ENCODE measurements at regions not wholly inside any gene's neighbourhood (a gene's known extent, or its start where the extent isn't known, plus 50 kb on each side); places are given as distances from the start of the nearest gene placed in this dataset.

DNA sequence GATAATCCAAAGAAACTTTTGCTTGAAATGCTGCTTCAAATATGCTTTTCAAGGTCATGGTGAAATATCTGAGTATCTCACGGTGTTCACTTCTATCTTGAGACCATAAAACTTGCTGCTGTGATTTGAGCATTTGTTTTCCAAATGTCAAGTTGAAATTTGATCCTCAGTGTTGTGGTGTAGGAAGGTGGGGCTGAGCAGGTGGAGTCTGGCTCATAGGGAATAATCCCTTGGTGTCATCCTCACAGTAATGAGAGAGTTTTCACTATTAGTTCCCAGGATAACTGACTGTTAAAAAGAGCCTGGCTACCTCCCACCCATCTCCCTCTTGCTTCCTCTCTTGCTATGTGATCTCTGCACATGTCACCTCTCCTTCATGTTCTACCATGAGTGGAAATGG is 858.0 kb upstream of the SLITRK5 start:
- DNase-seq: no peak
- Mint-ChIP-seq H3K9me3 (peaks cover 10 to 18% of the 10 kb centered on the region in 2 donors), H3K4me1 (no peaks in the 10 kb centered on the region), H3K27me3 (ENCODE audit: low read depth in 2 of 2) (no peaks in the 10 kb centered on the region), H3K4me3 (no peak overlapping the region), H3K27ac (no peak overlapping the region), H3K36me3 (no peaks in the 10 kb centered on the region)
- 68% methylated on average over 1 of the region's 1 CpG for WGBS (ENCODE audit: insufficient coverage)
- H3K27ac ChIP-seq (ENCODE audit: low read length): no peak overlapping the region
- H3K9me3 ChIP-seq (ENCODE audit: control insufficient read depth, insufficient read depth, low read length): no peaks in the 10 kb centered on the region
- H3K4me3 ChIP-seq (ENCODE audit: low read length): no peak overlapping the region
- intact Hi-C loops (cut with micrococcal nuclease): no loop called here
- no peaks in the 10 kb centered on the region for H3K36me3 ChIP-seq (ENCODE audit: control insufficient read depth, insufficient read depth, low read length)
- ATAC-seq: no peak
- no peaks in the 10 kb centered on the region for H3K27me3 ChIP-seq (ENCODE audit: control insufficient read depth, insufficient read depth, low read length)
- TF ChIP-seq, protein P1, sequence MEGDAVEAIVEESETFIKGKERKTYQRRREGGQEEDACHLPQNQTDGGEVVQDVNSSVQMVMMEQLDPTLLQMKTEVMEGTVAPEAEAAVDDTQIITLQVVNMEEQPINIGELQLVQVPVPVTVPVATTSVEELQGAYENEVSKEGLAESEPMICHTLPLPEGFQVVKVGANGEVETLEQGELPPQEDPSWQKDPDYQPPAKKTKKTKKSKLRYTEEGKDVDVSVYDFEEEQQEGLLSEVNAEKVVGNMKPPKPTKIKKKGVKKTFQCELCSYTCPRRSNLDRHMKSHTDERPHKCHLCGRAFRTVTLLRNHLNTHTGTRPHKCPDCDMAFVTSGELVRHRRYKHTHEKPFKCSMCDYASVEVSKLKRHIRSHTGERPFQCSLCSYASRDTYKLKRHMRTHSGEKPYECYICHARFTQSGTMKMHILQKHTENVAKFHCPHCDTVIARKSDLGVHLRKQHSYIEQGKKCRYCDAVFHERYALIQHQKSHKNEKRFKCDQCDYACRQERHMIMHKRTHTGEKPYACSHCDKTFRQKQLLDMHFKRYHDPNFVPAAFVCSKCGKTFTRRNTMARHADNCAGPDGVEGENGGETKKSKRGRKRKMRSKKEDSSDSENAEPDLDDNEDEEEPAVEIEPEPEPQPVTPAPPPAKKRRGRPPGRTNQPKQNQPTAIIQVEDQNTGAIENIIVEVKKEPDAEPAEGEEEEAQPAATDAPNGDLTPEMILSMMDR (IDR thresholded peaks at IDR 0.05): no peak
- no peaks in the 10 kb centered on the region for H3K4me1 ChIP-seq (ENCODE audit: control insufficient read depth, insufficient read depth, low read length)

- no peak overlapping the region for H3K4me3 Mint-ChIP-seq
- DNase-seq (no peak), ATAC-seq (no peak)
- H3K4me1 Mint-ChIP-seq: no peaks in the 10 kb centered on the region
- Histone ChIP-seq H3K4me3 (ENCODE audit: low read length) (no peak overlapping the region), H3K4me1 (ENCODE audit: control insufficient read depth, insufficient read depth, low read length) (no peaks in the 10 kb centered on the region), H3K27me3 (ENCODE audit: control insufficient read depth, insufficient read depth, low read length) (no peaks in the 10 kb centered on the region), H3K9me3 (ENCODE audit: control insufficient read depth, insufficient read depth, low read length) (no peaks in the 10 kb centered on the region), H3K27ac (ENCODE audit: low read length) (no peak overlapping the region), H3K36me3 (ENCODE audit: control insufficient read depth, insufficient read depth, low read length) (no peaks in the 10 kb centered on the region)
- whole genome bisulfite sequencing (ENCODE audit: insufficient coverage): no CpG with 5 or more reads among the region's 1 CpG
- TF ChIP-seq, protein P1 (IDR thresholded peaks at IDR 0.05): no peak
- H3K27ac Mint-ChIP-seq: no peak overlapping the region
- no peaks in the 10 kb centered on the region for H3K27me3 Mint-ChIP-seq (ENCODE audit: low read depth in 2 of 2)
- intact Hi-C loops (cut with micrococcal nuclease): no loop called here
- peaks cover 14 to 16% of the 10 kb centered on the region in 2 donors for H3K9me3 Mint-ChIP-seq
- no peaks in the 10 kb centered on the region for H3K36me3 Mint-ChIP-seq
Measured at GRCh38 chr13:86825410-86825809, 845.8 kb upstream of the SLITRK5 start.

- ATAC-seq (no peak), DNase-seq (no peak)
- no peaks in the 10 kb centered on the region for H3K27me3 ChIP-seq (ENCODE audit: control insufficient read depth, insufficient read depth, low read length)
- H3K4me1 ChIP-seq (ENCODE audit: control insufficient read depth, insufficient read depth, low read length): no peaks in the 10 kb centered on the region
- H3K9me3 ChIP-seq (ENCODE audit: control insufficient read depth, insufficient read depth, low read length): no peaks in the 10 kb centered on the region
- Mint-ChIP-seq H3K9me3 (peaks cover 12% of the 10 kb centered on the region in 2 donors), H3K27me3 (ENCODE audit: low read depth in 2 of 2) (no peaks in the 10 kb centered on the region), H3K36me3 (no peaks in the 10 kb centered on the region), H3K27ac (no peak overlapping the region), H3K4me3 (no peak overlapping the region), H3K4me1 (no peaks in the 10 kb centered on the region)
- TF ChIP-seq, protein P1 (IDR thresholded peaks at IDR 0.05): no peak
- intact Hi-C loops (cut with micrococcal nuclease): no loop called here
- H3K27ac ChIP-seq (ENCODE audit: low read length): no peak overlapping the region
- H3K36me3 ChIP-seq (ENCODE audit: control insufficient read depth, insufficient read depth, low read length): no peaks in the 10 kb centered on the region
- no peak overlapping the region for H3K4me3 ChIP-seq (ENCODE audit: low read length)
- 93% methylated on average over 3 of the region's 3 CpGs for WGBS (ENCODE audit: insufficient coverage)
Measured at GRCh38 chr13:86826232-86826631, 844.9 kb upstream of the SLITRK5 start.

DNA sequence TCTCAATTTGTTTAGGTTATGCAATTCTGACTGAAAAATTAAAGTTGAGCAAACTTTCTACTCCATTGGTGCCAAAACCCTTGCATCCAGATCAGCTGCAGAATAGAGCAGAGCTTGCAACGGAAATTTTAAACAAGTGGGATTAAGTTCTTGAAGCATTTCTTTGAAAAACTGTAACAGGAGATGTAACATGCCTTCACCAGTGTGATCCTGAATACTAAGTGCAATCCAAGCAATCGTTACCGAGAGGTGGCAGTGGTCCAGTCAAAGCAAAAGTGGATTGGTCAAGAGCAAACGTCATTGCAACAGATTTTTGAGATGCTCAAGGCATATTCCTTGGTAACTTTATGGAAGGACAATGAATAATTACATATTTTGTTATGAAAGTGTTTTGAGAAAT is 841.1 kb upstream of the SLITRK5 start:
- Histone ChIP-seq H3K27ac (ENCODE audit: low read length) (no peak overlapping the region), H3K36me3 (ENCODE audit: control insufficient read depth, insufficient read depth, low read length) (no peaks in the 10 kb centered on the region), H3K27me3 (ENCODE audit: control insufficient read depth, insufficient read depth, low read length) (no peaks in the 10 kb centered on the region), H3K9me3 (ENCODE audit: control insufficient read depth, insufficient read depth, low read length) (no peaks in the 10 kb centered on the region), H3K4me3 (ENCODE audit: low read length) (no peak overlapping the region), H3K4me1 (ENCODE audit: control insufficient read depth, insufficient read depth, low read length) (no peaks in the 10 kb centered on the region)
- Mint-ChIP-seq H3K9me3 (peaks cover 2 to 6% of the 10 kb centered on the region in 2 donors), H3K4me3 (no peak overlapping the region), H3K36me3 (no peaks in the 10 kb centered on the region), H3K27me3 (ENCODE audit: low read depth in 2 of 2) (no peaks in the 10 kb centered on the region), H3K27ac (no peak overlapping the region), H3K4me1 (no peaks in the 10 kb centered on the region)
- intact Hi-C loops (cut with micrococcal nuclease): no loop called here
- ATAC-seq: no peak
- 81% methylated on average over 4 of the region's 4 CpGs for WGBS (ENCODE audit: insufficient coverage)
- no peak for DNase-seq
- TF ChIP-seq, protein P1 (IDR thresholded peaks at IDR 0.05): no peak
